GM18907 (cell line): ENCODE measurements at regions not wholly inside any gene's neighbourhood (a gene's known extent, or its start where the extent isn't known, plus 50 kb on each side); places are given as distances from the start of the nearest gene placed in this dataset.

Experiments
- ATAC-seq: cut with Tn5 transposase; IDR thresholded peaks from one replicate; pipeline ENCODE4 v1.9.1; 2021; ENCODE audit warnings: mild to moderate bottlenecking, moderate library complexity; ENCODE audit not compliant: unreplicated experiment

GRCh38 chr10:128694168-128694850 lies 568.1 kb upstream of the MKI67 start:
- ATAC-seq, result no peak

GRCh38 chr10:128694851-128695725 lies 568.9 kb upstream of the MKI67 start:
- ATAC-seq, result no peak

GRCh38 chr10:128695931-128696330 lies 569.7 kb upstream of the MKI67 start:
- ATAC-seq, result no peak

- ATAC-seq, result no peak
These were observed 571.2 kb upstream of the MKI67 start for GRCh38 chr10:128697437-128697836.

- no peak for ATAC-seq
These were observed 575.2 kb upstream of the MKI67 start for GRCh38 chr10:128701381-128701780.

DNA sequence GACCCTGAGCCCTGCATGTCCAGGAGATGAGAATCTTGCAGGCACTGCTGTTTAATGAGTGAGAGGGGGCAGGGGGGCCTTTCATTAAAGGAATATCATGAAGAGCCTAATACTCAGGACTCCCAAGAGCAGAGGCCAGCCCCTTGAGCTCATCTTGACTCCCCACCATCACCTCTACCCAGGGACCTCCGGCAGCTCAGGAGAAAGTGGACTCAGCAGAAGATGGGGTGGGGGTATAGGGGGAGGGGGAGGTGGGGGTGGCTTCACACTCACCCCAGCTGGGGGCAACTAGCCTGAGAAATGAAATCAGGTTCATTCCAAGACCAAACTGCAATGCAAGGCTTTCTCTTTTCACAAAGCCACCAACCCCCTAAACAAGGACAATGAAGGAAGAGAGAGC lies 575.6 kb upstream of the MKI67 start:
- ATAC-seq, result no peak

GRCh38 chr10:128704716-128705115 lies 578.5 kb upstream of the MKI67 start:
- ATAC-seq, result no peak

GRCh38 chr10:128708182-128708581 lies 582.0 kb upstream of the MKI67 start:
- no peak for ATAC-seq

DNA sequence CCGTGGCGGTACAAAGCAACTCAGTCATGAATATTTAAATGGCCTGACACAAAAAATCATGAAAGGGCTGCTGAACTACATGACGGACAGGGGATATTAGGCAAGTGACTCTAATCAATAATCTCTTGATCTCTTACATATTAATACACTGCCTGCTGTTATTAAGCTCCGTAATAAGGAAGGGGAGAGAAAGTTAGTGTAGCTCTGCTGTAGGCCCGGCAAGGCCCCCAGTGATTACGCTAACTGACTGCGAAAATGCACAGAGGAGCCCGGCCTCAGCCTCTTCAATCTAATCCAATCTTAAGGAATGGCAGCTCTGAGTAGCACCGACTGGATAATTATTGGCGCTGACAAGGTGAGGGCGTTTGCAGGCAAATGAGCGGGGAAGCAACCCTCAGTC lies 583.5 kb upstream of the MKI67 start:
- ATAC-seq, result no peak

GRCh38 chr10:128710098-128710797 lies 584.0 kb upstream of the MKI67 start:
- ATAC-seq, result no peak

GRCh38 chr10:128710798-128711183 lies 584.6 kb upstream of the MKI67 start:
- no peak for ATAC-seq

- ATAC-seq, result no peak
These were observed 585.6 kb upstream of the MKI67 start for GRCh38 chr10:128711806-128712205.

GRCh38 chr10:128712661-128713400 lies 586.6 kb upstream of the MKI67 start:
- no peak for ATAC-seq

DNA sequence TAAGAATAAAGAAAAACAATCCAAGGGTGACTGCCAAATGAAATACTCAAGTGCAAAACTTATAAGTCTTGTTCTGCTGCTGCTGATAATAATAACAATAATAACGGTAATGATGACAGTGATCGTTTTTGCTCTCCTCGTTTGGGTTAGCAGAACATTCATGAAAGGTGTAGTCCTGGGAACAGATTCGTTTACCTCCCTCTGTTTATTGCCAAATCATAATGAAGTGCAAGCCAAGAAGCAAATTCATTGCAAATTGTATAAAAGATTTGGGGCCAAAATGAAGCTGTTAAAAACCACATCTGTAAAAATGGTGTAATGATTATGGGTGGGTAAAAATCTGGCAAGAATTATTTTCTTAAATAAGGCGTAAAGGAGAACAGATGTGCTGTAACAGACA lies 587.2 kb upstream of the MKI67 start:
- no peak for ATAC-seq

GRCh38 chr10:128713874-128714570 lies 587.8 kb upstream of the MKI67 start:
- ATAC-seq, result no peak

DNA sequence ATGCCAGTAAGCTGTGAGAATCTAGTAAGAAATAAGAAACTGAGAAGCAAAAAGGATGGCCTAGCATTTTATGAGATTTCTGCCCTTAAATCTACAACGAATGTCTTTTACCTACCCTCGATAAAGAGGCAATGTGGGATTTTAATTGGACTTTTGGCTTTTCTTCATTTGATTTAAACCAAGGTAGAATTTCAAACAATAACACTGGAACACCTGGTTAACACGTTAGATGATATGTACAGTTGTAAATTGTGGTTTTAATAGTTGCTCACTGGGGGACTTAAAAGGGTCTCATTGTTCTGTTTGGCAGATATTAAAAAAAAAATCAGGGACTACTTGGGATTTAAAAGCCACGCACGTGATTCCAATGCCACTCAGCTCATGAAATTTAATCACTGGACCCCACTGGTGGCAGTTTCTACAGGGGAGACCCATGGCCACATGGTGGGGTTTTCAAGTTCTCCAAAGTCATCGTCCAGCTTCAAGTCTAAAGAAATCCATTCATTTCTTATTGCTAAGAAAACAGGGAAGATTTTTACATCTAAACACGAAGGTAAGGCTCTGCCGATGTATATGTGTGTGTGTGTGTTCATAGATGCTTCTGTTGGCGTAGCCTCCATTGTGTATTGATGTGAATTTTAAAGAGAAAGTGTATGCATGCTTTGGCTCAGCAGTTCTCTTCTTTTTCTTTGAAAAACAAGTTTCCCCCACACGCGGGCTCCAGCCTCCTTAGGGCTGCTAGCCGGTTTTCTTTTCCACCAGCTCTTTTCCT lies 588.6 kb upstream of the MKI67 start:
- no peak for ATAC-seq

GRCh38 chr10:128716181-128716580 lies 590.0 kb upstream of the MKI67 start:
- no peak for ATAC-seq

DNA sequence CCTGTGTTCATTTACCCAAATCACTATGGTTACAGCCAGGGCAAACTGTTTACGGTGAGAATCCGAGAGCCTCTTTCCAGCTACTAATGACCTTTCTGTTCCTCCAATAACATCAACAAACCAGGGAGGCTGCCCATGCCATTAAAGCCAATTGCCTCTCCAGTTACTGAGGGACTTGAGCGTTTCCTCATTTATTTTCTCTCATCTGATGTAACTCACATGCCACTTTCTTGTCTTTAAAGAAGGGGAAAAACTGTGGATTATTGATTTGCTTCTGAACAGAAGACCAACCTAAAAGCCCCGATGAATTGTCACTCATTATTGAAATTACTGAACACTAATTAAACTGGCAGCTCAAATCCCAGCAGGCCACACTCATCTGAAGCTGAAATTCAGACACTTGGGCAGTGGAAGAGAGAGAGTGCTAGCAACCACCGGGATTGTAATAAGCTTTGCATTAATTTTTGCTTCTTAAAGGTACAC lies 595.8 kb upstream of the MKI67 start:
- no peak for ATAC-seq

DNA sequence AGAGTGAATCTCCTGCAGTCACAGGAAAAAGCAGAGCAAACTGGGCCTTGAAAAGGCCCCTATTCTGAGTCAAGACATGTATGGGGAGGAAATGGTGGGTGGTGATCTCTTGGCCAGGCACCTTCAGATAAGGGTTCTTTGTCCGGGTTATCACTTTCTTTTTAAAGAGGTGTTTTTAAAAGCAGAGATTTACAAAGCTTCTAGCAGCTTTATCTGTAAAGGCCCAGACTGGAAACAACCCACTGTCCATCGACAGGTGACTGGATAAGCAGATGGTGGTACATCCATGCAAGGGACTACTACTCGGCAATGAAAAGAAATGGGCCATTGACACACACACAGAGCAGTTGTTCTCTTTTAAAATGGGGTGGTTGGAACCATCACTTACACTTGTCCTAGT lies 596.7 kb upstream of the MKI67 start:
- ATAC-seq, result no peak
